Prostate gland (tissue), 2 donors: ENCODE measurements at regions not wholly inside any gene's neighbourhood (a gene's known extent, or its start where the extent isn't known, plus 50 kb on each side); places are given as distances from the start of the nearest gene placed in this dataset.

Source experiments
- POLR2A ChIP-seq: fragments of 450-650 bp; IDR thresholded peaks from one replicate; pipeline ENCODE4 v1.6.1; 2016; ENCODE audit warnings: antibody characterized with exemption, mild to moderate bottlenecking
- POLR2AphosphoS5 ChIP-seq: sonication (generic); formaldehyde crosslinking; IDR thresholded peaks from one replicate; pipeline ENCODE4 v1.6.1; 2017; ENCODE audit warnings: antibody characterized with exemption
- TF ChIP-seq, protein P1 (sequence below), 4 experiments: fragments of 200-600 bp in 2 of 4; fragments of 450-650 bp in 2 of 4; sonication (generic) in 2 of 4; IDR thresholded peaks; 1 replicate in 3 of 4; 2 replicates in 1 of 4; pipeline ENCODE4 v1.5.1; 2016 to 2019; ENCODE audit warnings: antibody characterized with exemption in 4 of 4, mild to moderate bottlenecking in 2 of 4, moderate library complexity in 2 of 4

DNA sequence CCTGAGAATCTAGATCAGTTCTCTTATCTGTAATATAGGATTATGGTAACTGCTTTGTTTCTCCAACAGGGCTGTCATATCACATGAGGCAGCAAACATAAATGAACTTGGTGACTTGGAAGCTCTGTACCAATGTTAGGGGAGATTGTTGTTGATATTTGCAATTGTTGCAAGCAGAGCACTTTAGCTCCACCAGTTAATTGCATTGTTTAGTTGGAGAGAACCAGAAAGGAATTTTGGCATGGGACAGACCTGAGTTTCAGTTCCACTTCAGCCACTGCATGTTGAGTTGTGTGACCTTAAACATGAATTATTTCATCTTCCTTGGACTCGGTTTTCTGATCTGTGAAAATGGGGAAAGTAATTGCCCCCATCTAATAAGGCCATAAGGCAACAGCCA is 142.3 kb upstream of the JUN start:
- TF ChIP-seq, protein P1, sequence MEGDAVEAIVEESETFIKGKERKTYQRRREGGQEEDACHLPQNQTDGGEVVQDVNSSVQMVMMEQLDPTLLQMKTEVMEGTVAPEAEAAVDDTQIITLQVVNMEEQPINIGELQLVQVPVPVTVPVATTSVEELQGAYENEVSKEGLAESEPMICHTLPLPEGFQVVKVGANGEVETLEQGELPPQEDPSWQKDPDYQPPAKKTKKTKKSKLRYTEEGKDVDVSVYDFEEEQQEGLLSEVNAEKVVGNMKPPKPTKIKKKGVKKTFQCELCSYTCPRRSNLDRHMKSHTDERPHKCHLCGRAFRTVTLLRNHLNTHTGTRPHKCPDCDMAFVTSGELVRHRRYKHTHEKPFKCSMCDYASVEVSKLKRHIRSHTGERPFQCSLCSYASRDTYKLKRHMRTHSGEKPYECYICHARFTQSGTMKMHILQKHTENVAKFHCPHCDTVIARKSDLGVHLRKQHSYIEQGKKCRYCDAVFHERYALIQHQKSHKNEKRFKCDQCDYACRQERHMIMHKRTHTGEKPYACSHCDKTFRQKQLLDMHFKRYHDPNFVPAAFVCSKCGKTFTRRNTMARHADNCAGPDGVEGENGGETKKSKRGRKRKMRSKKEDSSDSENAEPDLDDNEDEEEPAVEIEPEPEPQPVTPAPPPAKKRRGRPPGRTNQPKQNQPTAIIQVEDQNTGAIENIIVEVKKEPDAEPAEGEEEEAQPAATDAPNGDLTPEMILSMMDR (IDR thresholded peaks at IDR 0.05), result no peak
- TF ChIP-seq POLR2A, result no peak
- TF ChIP-seq POLR2AphosphoS5, result no peak
